ENCODE measurements at regions not wholly inside any gene's neighbourhood (a gene's known extent, or its start where the extent isn't known, plus 50 kb on each side); places are given as distances from the start of the nearest gene placed in this dataset.

DNA sequence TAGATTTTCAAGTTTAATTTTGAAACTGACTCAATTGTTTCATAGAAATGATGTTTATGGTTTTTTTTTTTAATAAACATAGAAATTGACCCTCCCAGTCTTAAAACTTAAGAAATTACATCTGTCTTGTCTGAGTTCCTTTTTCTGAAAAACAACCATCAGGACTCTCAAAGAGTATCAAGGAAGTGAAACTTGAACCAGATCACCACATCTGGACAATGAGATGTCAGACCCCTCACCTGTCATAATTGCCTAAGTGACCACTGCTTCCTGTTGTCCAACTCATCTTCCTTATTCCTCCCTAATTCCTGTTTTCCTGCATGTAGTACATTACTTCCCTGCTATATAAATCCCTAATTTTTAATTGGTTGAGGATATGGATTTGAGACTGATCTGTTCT lies 441.5 kb upstream of the ARHGEF26 start:
- peak; percentile 94 for DNase-seq

DNA sequence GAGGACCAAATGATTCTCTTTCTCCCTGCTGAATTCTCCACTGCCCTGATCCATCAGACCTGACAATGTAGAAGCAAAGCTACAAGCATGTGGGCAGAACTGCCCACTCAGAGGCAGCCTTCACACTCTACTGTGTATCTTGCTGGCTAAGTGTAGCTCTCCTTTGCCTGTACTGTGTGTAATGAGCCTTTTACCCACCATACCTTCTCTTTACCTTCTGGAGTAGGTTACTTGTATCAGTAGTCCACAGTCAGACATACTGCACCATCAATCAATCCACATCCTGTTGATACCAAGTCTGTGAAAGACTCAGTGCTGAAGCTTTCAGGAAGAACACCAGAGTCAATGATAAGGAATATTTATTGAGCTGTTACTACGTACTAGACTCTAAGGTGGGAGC lies 440.7 kb upstream of the ARHGEF26 start:
- no peak for DNase-seq

DNA sequence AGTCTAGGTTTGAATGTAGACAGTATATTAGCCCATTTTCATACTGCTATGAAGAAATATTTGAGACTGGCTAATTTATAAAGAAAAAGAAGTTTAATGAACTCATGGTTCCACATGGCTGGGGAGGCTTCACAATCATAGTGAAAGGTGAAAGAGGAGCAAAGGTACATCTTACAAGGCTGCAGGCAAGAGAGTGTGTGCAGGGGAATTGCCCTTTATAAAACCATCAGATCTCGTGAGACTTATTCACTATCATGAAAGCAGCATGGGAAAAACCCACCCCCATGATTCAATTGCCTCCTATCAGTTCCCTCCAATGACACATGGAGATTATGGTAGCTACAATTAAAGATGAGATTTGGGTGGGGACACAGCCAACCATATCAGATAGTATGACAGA lies 440.1 kb upstream of the ARHGEF26 start:
- no peak for DNase-seq

DNA sequence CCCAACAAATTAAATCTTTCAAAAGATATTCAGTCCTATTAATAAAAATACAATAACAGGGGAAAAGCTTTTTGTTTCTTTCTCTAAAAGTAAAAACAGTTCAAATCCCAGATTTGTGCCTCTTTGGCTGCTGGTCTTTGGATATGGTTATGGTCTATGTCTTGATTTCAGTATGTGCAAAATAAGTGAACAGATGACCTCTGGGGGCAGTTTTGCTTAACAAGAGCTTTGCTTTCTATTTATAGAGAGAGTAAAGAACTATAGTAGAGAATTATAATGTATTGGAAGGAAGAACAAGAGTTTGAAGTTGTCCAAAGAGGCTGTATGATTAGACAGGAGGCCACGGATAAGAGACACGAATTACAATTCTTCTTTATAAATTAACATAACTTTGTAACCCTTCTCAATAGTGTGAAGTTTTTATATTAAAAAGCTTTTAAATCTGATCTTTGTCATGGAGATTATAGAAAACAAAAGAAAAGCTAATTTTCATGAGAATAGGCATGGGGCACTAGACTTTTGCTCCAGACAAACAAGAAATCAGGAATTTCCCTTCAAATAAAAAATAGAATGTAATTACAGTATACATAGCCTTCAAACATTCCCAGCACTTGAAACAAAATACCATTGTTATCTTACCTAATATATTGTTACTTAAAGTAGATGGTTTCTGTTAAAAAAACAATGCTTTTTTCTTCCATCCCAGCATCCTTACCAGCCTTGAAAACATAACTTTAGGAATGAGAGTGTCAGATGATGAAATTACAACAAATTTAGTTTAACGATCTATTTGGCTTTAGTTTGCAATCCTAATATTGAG lies 432.7 kb upstream of the ARHGEF26 start:
- no peak for DNase-seq

DNA sequence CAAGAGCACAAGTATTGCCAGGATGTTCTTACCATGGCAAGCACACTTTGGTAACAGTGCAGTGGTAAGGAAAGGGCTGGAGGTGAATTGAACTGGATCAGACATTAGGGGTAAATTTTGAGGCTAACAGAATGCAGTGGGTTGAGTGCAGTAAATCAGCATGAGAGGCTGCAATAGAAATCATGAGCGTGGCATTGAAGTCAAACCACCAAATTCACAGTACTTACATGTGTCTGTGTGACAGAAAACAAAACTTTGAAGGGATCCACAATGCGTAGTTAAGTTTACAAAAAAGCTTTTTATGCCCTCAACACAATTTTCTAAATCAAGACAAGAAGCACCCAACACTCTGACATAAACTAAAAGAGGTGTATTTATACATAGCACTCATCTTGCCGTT lies 428.0 kb upstream of the ARHGEF26 start:
- no peak for DNase-seq

DNA sequence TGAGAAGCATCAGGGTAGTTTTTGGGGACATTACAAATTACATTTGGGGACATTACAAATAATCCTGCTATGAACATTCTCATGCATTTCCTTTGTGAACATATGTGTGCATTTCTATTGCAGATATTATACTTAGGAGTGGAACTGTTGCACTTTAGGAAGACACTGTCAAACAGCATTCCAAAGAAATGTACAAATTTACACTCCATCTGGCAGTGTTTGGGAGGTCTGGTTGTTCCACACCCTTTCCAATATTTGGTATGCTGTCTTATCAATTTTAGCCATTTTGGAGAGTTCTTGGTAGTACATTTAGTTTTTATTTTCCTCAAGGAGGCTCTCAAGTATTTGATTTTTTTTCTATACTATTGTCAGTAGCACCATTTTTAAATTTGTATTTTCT lies 419.1 kb upstream of the ARHGEF26 start:
- no peak for DNase-seq

DNA sequence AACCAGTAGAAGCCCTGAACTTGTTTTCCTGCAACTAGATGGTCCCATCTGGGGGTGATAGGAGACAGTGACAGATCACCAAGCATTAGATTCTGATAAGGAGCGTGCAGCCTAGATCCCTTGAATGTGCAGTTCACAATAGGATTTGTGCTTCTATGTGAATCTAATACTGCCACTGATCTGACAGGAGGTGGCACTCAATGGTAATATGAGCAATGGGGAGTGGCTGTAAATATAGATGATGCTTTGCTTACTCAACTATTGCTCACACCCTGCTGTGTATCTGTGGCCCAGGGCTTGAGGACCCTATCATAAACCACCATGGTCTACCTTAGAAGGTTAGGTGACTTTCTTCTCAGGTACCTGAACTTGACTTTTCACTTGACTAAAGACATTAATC lies 417.1 kb upstream of the ARHGEF26 start:
- DNase-seq, result no peak

DNA sequence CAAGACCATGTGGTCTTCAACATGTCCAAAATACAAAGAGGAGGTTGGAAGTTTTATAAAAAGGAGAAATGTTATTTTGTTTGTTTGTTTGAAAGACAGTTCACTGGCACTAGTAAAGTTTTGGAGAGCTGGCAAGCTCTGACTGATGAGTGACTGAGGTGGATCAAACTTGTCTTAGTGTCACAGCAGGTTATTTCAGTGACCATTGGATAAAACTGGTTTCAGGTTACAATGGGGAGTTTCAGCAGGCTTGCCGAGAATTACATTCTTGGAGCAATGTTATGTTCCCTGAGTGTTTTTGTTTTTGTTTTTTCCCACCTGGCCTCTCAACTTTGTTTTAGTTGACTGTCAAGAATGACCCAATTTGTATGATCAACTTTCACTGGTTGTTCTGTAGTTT lies 414.5 kb upstream of the ARHGEF26 start:
- no peak for DNase-seq

DNA sequence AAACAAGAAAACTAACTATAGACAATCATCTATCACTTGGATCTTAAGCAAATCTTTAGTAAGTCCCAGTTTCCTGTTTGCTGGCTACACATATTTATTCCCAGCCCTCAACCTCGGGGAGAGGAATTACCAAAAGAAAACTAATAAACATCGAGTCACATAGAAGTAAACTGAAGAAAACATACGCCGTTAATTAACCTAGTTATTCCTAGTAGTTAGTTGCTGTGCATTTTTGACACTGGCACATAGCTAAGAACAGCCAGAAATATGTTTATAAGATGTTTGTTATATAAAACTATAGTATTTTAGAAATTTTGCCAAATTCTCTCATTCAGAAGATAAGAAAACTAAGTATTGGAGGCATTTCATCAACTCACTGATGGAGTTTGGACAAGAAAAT lies 407.2 kb upstream of the ARHGEF26 start:
- DNase-seq, result no peak

DNA sequence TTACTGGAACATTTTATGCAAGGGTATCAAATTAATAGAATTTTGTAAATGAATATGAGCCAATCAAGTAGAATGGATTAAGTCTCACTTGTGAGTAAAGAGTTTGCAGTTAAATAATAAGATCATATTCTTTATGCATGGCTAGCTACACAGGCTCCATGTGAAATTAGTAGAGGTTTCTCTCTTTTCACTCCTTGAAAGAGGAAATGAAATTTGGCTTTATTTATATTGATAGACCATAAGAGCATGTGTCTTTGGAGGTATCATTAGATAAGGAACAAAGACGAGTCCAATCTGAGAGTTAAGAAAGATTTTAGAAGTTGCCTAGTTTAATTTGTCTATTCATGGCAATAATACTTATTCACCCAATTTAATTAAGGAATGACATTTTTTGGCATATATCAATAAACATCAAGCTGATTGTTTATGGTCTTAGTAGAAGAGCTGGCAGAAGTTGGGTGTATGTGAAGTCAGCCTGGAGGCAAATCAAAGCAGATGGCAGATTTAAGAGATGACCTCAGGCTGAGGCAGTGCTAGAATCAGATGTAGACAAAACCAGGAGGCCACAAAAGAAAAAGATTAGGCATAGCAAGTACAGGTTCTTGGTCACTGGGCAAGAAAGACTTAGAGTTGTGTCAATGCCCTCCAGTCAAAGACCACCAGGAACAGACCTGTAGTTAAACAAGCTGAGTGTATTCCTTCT lies 406.5 kb upstream of the ARHGEF26 start:
- peak; percentile 16 for DNase-seq

DNA sequence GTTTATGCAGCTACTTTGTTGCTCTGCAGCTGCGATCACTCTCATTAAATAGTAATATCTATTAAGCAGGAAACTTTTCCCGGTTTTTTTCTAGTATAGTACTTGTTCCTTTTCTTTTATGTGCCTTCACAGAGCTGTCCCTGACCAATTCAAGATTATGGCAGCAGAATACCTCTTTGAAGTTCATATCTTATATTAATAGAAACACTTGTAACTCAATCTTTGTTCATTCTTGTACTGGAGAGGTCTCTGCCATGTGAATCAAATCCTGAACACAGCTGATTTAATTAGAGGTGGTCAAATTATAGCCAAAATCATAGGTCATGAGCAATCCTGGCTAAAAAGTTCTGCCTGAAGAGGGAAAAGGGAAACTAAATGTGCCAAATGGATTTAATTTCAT lies 399.0 kb upstream of the ARHGEF26 start:
- DNase-seq, result no peak

DNA sequence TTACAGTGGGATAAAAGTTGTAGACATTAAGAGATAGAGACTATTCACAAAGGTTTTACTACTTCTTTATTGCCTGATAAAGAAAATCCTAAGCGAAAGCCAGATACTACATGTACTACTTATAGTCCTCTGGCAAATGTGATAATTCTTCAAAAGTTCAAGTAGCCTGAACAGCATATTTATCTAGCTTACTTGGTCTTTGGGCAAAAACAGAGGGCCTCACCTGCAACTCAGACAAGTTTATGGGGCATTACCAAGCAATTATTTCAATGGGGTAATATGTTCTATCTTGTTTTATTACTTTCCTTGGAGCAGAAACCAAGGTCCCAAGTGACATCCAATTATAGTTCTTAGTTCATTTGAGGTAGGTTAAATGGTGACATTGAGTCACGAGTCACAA lies 390.1 kb upstream of the ARHGEF26 start:
- DNase-seq, result no peak

DNA sequence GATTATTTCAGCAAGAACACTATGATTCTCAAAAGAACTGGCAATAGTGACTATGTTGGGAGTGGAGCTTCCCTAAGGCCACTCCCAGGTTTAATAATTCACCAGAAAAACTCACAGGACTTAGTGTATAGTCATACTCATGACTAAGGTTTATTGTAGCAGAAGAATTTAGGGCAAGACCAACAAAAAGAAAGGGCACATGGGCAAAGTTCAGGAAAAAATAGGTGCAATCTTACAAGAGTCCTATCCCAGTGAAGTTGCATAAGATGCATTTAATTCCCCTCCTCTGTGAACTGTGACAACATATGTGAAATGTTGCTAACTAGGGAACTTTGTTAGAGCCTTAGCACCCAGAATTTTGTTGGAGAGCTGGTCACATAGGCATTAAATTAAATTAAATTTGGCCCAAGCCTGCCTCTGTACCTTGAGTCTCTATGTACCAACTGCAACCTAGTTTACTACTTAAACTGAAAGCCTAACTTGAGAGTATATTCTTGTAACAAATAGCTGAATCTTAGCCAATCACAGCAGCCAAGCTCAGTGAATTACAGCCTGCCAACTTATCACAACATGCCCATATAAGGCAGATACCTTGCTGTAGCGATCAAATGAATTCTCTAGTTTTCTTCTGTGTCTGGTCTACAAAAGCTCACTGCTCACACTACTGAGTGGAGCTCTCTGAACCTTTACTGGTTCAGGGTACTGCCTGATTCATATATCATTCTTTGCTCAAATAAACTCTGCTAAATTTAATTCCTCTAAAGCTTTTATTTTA lies 386.2 kb upstream of the ARHGEF26 start:
- DNase-seq, result no peak

DNA sequence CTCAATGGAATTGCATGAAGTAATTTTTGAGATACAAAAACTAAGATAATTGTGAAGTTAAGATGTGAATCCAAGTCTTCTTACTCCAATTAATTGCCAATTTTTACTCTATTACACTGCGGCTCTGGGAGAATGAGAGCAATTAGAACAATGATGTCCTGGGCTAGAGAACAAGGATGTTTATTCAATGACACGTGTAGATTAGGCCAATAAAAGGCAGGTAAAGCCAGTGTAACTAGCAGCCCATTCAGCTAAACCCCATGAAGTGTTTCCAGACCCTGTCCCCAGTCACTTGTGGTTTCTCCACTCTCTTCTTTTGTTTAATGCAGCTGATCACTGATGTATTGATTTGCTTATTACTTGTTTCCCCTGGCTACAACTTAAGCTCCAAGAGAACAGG lies 381.1 kb upstream of the ARHGEF26 start:
- DNase-seq, result no peak

DNA sequence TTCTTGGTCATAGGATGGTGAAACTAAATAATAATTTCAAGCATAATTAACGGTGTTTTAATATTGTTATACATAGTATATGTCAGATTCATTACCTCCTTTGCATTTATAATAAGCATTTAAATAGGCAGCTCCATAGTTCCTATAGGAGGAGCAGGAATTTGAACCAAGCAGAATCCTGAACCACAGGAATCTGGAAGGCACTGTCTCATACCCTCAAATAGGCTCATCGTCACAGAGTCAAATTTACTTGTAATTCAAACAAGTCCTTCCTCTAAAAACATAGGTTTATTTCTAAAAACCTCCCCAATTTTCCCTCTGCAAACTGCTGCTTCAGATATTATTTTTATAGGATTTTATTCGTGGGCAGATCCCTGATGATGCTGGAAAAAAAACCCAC lies 376.3 kb upstream of the ARHGEF26 start:
- DNase-seq, result no peak

DNA sequence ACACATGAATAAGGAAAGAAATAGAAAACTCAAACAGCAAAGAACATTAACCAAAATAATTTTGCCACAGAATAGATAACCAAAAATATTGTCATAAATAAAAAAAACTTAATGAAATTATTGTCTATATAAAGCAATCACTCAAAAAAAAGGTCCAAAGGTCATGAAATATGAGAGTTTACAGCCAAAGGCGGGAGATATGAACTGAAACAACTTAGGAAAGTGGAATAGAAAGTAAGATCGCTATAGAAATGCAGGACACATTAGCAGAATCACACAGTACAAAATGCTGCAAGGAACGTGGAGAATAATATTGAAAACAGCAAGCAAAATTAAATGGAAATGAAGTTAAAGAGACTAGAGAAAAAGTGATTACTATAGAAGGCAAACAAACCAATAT lies 375.0 kb upstream of the ARHGEF26 start:
- DNase-seq, result no peak

DNA sequence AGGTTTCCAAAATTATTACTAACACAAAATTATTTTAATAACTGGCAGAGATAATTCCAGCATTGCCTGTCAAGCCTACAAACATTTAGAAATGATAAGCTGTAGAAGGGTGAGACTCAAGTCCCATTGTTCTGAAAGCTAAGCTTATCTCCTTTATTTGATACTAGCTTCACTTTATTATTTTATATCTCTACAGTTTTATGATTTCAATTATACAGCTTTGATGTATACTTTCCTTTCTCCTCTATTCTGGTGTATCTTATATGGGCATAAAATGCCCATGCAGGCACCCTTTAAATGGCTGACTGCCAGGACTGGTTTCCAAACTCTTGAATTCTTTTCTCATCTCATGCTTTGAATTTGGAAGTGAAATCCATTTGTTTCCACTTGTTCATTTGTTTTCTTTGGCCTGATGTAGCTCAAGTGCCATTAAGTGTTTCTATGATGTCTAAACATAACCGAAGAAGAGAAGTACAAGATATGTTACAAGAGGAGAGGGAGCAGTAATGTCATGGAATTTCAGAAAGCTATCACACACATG lies 372.1 kb upstream of the ARHGEF26 start:
- DNase-seq, result no peak

DNA sequence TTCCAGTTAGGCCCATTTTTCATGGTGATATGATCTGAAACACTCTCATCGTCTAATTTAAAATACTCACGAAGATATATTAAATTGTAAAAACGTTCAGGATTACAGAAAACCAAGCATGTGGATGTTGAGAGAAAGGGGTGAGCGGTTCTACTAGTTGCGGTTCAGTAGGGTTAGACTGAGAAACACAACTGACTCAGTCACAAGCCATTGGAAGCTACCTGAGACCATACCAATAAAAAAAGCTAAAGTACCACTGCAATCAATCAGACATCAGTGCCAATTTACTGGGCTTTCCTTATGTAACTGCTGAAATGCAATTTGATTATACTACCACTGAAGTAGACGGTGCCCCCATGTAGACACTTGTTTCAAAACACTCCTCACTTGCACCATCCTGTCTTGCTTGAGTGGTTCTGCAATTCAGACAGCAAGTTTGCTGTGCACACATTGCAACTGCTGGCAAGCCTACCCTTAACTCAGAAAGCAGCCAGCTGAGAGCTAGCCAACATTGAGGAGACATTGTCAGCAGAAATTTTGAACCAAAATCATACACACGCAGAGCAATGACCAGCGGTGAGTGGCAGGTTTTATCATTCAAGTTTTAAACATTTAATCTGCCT lies 368.7 kb upstream of the ARHGEF26 start:
- DNase-seq, result no peak

DNA sequence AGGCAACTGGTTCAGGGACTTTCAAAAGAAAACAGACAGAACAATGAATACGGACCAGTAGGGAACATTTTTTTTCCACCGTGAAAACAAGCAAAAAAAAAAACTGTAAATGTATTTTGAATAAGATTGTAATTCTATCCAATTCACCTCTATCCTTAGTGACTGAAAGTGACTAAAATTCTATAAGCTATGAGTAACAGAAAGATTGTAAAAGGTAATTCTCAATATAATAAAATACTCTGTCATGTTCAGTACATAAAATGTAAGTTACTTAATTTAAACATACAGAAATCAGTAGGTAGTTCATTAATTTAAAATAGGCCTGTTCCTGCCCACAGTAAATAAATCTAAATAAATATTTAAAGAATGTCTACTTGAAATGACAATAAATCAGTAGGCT lies 368.2 kb upstream of the ARHGEF26 start:
- no peak for DNase-seq

DNA sequence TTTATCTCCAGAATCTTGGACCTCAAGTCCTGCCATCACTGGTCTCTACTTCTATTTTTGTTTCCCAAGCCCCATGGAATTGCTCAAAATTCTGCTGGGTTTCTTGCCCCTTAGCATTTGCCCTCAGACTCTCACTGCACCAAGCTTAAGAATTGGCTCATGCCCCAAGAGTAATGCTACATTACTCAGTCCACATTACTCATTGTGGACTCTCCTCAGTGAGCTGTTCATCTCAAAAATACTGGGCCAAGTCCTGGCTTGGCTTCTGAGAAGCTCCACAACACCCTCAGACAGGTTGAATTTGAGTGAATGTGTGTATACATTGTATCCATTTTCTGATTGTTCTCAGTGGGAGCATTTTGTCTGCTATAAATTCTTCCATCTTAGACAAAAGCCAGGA lies 364.4 kb upstream of the ARHGEF26 start:
- DNase-seq, result no peak

DNA sequence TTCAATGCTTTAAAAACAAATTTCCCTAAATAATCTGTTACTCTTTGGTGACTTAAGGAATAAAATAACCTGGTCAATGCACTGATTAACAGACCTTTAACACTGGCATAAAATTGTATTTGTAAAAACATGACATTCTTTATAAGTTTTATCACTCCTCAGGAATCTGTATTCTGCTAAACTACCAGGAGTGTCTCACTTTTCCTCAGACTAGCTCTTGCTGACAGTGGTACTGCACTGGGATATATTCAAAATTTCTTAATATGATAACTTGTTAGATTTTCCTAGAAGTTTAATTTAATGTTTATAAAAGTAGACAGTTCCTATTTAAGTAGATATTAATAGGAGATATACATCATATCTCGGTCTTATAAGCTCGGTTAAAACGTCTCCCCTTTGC lies 363.4 kb upstream of the ARHGEF26 start:
- DNase-seq, result no peak

DNA sequence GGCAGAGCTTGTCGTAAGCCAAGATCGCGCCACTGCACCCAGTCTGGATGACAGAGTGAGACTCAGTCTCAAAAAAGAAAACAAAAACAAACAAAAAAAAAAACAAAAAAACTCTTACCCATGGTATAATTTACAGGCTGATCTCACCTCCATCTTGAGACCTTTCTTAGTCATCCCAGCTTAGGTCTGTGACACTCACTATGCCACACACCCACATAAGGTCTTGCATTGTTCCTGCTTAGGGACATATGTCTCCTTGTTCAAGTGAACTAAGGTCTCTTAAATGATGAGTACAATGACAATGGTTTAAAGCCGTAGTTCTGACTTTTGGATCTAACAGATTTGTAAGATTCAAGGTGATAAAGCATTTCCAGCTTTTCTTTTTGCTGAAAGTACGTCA lies 360.2 kb upstream of the ARHGEF26 start:
- DNase-seq, result no peak
